ENCODE measurements at regions not wholly inside any gene's neighbourhood (a gene's known extent, or its start where the extent isn't known, plus 50 kb on each side); places are given as distances from the start of the nearest gene placed in this dataset.
"Not testable (repeated sequence)": the region's sequence is repeated elsewhere in the genome, so short reads cannot be mapped to it uniquely, and the experiment has no call there.

- TF ChIP-seq, protein P1, sequence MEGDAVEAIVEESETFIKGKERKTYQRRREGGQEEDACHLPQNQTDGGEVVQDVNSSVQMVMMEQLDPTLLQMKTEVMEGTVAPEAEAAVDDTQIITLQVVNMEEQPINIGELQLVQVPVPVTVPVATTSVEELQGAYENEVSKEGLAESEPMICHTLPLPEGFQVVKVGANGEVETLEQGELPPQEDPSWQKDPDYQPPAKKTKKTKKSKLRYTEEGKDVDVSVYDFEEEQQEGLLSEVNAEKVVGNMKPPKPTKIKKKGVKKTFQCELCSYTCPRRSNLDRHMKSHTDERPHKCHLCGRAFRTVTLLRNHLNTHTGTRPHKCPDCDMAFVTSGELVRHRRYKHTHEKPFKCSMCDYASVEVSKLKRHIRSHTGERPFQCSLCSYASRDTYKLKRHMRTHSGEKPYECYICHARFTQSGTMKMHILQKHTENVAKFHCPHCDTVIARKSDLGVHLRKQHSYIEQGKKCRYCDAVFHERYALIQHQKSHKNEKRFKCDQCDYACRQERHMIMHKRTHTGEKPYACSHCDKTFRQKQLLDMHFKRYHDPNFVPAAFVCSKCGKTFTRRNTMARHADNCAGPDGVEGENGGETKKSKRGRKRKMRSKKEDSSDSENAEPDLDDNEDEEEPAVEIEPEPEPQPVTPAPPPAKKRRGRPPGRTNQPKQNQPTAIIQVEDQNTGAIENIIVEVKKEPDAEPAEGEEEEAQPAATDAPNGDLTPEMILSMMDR (IDR thresholded peaks at IDR 0.05) = no peak
- 35 to 37% methylated on average over 5 of the region's 5 CpGs for WGBS, 2 donors
- DNase-seq (no peak), ATAC-seq (no peak)
- no peak overlapping the region for H3K27ac ChIP-seq
- H3K36me3 ChIP-seq = no peaks in the 10 kb centered on the region
- H3K27me3 ChIP-seq = peaks cover 0 to 41% (median 17%) of the 10 kb centered on the region in 7 donors
- H3K4me1 ChIP-seq = no peaks in the 10 kb centered on the region
- H3K4me3 ChIP-seq = no peak overlapping the region
- intact Hi-C loops (cut with DNase I) = no loop called here
- H3K9me3 ChIP-seq = peaks cover 0 to 6% (median 0%) of the 10 kb centered on the region in 11 donors
Measured at GRCh38 chr1:29592731-29593130, 356.4 kb downstream of the PTPRU start.

- DNase-seq (no peak), ATAC-seq (no peak)
- peaks cover 0 to 45% (median 21%) of the 10 kb centered on the region in 7 donors for H3K27me3 ChIP-seq
- no peak overlapping the region for H3K27ac ChIP-seq
- TF ChIP-seq, protein P1 (IDR thresholded peaks at IDR 0.05) = no peak
- whole genome bisulfite sequencing, 2 donors = 81 to 83% methylated on average over 6 of the region's 6 CpGs
- H3K9me3 ChIP-seq = peaks cover 0 to 6% (median 0%) of the 10 kb centered on the region in 11 donors
- no peak overlapping the region for H3K4me3 ChIP-seq
- no peaks in the 10 kb centered on the region for H3K4me1 ChIP-seq
- no peaks in the 10 kb centered on the region for H3K36me3 ChIP-seq
- intact Hi-C loops (cut with DNase I) = no loop called here
Measured at GRCh38 chr1:29592261-29592615, 355.9 kb downstream of the PTPRU start.

DNA sequence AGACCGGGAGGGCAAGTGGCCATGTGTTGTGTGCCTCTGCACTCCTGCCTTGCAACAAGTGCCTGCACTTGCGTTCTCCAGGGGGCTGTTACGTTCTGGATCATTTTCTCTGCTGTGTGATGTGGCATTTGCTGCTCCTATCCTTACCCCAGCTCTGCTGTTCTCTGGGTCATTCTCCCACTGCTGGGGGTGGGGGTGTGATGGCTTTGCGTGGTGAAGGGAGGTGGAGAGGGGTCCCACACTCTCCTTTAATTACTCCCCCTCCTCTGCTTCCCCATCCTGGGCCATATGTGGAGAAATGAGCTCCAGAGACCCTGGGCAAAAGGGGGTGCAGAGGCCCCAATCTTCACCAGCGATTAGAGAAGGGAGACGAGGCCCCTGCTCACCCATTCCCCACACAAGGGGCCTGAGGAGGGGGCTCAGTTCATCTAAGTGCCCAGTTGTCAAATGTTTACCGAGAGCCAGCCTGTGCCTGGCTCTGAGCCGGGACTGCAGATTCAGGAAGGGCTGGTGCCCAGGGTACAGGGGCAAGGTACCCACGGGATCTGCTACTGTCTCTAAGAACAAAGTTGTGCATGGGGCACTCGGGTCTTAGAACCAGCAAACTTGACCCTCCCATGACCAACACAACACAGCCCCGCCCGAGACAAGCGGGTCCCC is 355.4 kb downstream of the PTPRU start:
- no peak overlapping the region for H3K27ac ChIP-seq
- ATAC-seq (no peak), DNase-seq (no peak)
- peaks cover 0 to 45% (median 22%) of the 10 kb centered on the region in 7 donors for H3K27me3 ChIP-seq
- H3K36me3 ChIP-seq = no peaks in the 10 kb centered on the region
- intact Hi-C loops (cut with DNase I) = no loop called here
- H3K4me3 ChIP-seq = no peak overlapping the region
- no peaks in the 10 kb centered on the region for H3K4me1 ChIP-seq
- H3K9me3 ChIP-seq = peaks cover 0 to 6% (median 0%) of the 10 kb centered on the region in 11 donors
- WGBS, 2 donors = 67 to 72% methylated on average over 13 of the region's 13 CpGs
- TF ChIP-seq, protein P1 (IDR thresholded peaks at IDR 0.05) = no peak

DNA sequence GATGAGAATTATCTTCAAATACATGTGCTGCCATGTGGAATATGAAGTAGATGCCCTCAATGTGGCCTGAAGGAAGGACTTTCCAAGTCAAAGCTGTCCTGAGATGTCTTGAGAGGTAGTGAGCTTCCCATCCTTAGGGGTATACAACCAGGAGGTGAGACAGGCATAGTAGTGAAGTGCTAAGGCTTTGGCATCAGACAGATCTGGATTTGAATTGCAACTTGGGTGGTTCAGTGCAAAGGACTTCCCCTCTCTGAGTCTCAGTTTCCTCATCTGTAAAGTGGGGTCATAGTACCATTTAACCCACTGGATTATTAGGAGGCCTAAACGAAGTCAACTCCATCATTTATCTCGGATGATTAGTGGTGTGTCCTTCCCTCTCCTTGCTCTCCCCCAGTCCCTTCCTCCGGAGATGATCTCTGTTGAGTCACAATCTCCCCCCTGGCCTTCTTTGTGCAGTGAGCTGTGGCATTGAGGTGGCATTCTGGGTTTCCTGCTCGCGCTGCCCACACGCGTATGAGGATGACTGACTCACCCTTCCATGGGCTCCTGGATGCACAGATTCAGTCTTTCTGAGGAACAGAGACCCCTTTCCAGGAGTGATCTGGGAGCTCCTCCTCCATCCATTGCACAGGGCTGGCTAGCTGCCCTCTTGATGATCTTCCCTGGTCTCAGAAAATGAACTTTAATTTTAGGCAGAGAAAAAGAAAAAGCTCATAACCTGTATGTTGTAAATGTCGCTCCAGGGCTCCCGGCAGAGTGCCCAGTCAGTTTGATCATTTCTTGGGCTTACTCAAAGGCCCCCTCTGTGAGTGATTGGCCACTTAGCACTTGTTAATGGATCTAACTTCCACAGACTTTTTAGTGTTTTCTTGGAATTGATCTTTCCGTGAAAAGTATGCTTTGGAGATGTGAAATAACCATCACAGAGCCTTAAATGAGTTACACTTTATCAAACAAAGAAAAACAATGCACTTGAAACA is 354.6 kb downstream of the PTPRU start:
- H3K4me3 ChIP-seq = no peak overlapping the region
- H3K9me3 ChIP-seq = peaks cover 0 to 6% (median 0%) of the 10 kb centered on the region in 11 donors
- peaks cover 0 to 48% (median 28%) of the 10 kb centered on the region in 7 donors for H3K27me3 ChIP-seq
- DNase-seq (no peak), ATAC-seq (no peak)
- WGBS, 2 donors = 67 to 74% methylated on average over 10 of the region's 10 CpGs
- H3K36me3 ChIP-seq = no peaks in the 10 kb centered on the region
- H3K27ac ChIP-seq = no peak overlapping the region
- no peaks in the 10 kb centered on the region for H3K4me1 ChIP-seq
- intact Hi-C loops (cut with DNase I) = no loop called here
- TF ChIP-seq, protein P1 (IDR thresholded peaks at IDR 0.05) = no peak

GRCh38 chr1:29589716-29590115 is 353.4 kb downstream of the PTPRU start:
- DNase-seq; H3K27ac ChIP-seq; ATAC-seq; H3K4me3 ChIP-seq; H3K4me1 ChIP-seq; H3K9me3 ChIP-seq; intact Hi-C loops (cut with DNase I); H3K36me3 ChIP-seq: not testable (repeated sequence)
- peaks cover 0 to 55% (median 28%) of the 10 kb centered on the region in 7 donors for H3K27me3 ChIP-seq
- WGBS, 2 donors = 86 to 91% methylated on average over 3 of the region's 3 CpGs

All from heart right ventricle (tissue), 16 donors.